IMR-90 (cell line): ENCODE measurements at regions not wholly inside any gene's neighbourhood (a gene's known extent, or its start where the extent isn't known, plus 50 kb on each side); places are given as distances from the start of the nearest gene placed in this dataset.

Experiments
- ATAC-seq: fragments of 200-7000 bp; cut with Tn5 transposase; 2 replicates; pipeline ENCODE4 v1.9.1; 2020; ENCODE audit warnings: low read depth, mild to moderate bottlenecking, moderate library complexity
- BruUV-seq: library from RNA; stranded (reverse); fragments of 400-500 nt; replicated peaks from 2 replicates; lab custom pipeline; 2021; lab: Mats Ljungman, UMichigan
- CTCF ChIA-PET: fragments of 300-600 bp; formaldehyde crosslinking; extraction: SDS; loops from one replicate; lab custom pipeline; 2021; ENCODE audit warnings: antibody characterized with exemption; lab: Yijun Ruan, JAX
- POLR2A ChIA-PET: fragments of 300-600 bp; sonication (Branson Sonifier 250); formaldehyde crosslinking; loops from one replicate; lab custom pipeline; 2022; ENCODE audit warnings: antibody characterized with exemption; ENCODE audit not compliant: unreplicated experiment; lab: Charles Lee
- DNase-seq: peaks from one replicate; pipeline ENCODE4 v3.0.0; 2013
- H2AFZ ChIP-seq: replicated peaks from 2 replicates; pipeline ENCODE3; 2013; ENCODE audit warnings: low read length, mild to moderate bottlenecking; ENCODE audit not compliant: poor library complexity
- H2AK5ac ChIP-seq: 2 replicates; pipeline ENCODE4 v1.6.1; 2013; ENCODE audit warnings: low read depth, low read length, inconsistent platforms
- H2AK9ac ChIP-seq: replicated peaks from 2 replicates; pipeline ENCODE3; 2013; ENCODE audit warnings: mild to moderate bottlenecking, low read depth, low read length, moderate library complexity; ENCODE audit not compliant: poor library complexity
- H2BK120ac ChIP-seq: 2 replicates; pipeline ENCODE4 v1.6.1; 2013; ENCODE audit warnings: low read depth, low read length, inconsistent platforms
- H2BK15ac ChIP-seq: 3 replicates; pipeline ENCODE4 v1.6.1; 2013; ENCODE audit warnings: low read depth, low read length, inconsistent platforms
- H2BK20ac ChIP-seq: 2 replicates; pipeline ENCODE4 v1.6.1; 2013; ENCODE audit warnings: low read depth, mild to moderate bottlenecking, inconsistent platforms, low read length, moderate library complexity
- H2BK5ac ChIP-seq: 2 replicates; pipeline ENCODE4 v1.6.1; 2013; ENCODE audit warnings: mild to moderate bottlenecking, low read depth, low read length, inconsistent platforms; ENCODE audit not compliant: poor library complexity, severe bottlenecking
- H3K14ac ChIP-seq: replicated peaks from 2 replicates; pipeline ENCODE4 v1.6.1; 2013; ENCODE audit warnings: low read depth, low read length, inconsistent platforms
- H3K18ac ChIP-seq: 2 replicates; pipeline ENCODE4 v1.6.1; 2013; ENCODE audit warnings: low read depth, low read length, control low read depth
- H3K23ac ChIP-seq: 2 replicates; pipeline ENCODE4 v1.6.1; 2013; ENCODE audit warnings: low read depth, low read length, inconsistent platforms
- H3K27ac ChIP-seq: 2 replicates; pipeline ENCODE4 v1.5.1; 2013; ENCODE audit warnings: mild to moderate bottlenecking, control low read depth, low read length; ENCODE audit not compliant: insufficient read depth
- H3K27me3 ChIP-seq: 2 replicates; pipeline ENCODE4 v1.6.1; 2013; ENCODE audit warnings: low read length; ENCODE audit not compliant: control insufficient read depth, insufficient read depth
- H3K36me3 ChIP-seq: 2 replicates; pipeline ENCODE4 v1.6.1; 2013; ENCODE audit warnings: low read length, mixed read lengths; ENCODE audit not compliant: control insufficient read depth, insufficient read depth
- H3K4ac ChIP-seq: 2 replicates; pipeline ENCODE4 v1.6.1; 2013; ENCODE audit warnings: low read depth, low read length, inconsistent platforms
- H3K4me1 ChIP-seq: 2 replicates; pipeline ENCODE4 v1.6.1; 2013; ENCODE audit warnings: low read length, mixed read lengths; ENCODE audit not compliant: control insufficient read depth, insufficient read depth
- H3K4me2 ChIP-seq: 2 replicates; pipeline ENCODE4 v1.6.1; 2013; ENCODE audit warnings: low read depth, mild to moderate bottlenecking, control low read depth, low read length, moderate library complexity
- H3K4me3 ChIP-seq: 2 replicates; pipeline ENCODE4 v1.5.1; 2013; ENCODE audit warnings: low read depth, mild to moderate bottlenecking, control low read depth, low read length, moderate library complexity; ENCODE audit not compliant: insufficient read depth
- H3K56ac ChIP-seq: 2 replicates; pipeline ENCODE4 v1.6.1; 2013; ENCODE audit warnings: low read length, inconsistent platforms; ENCODE audit not compliant: insufficient read depth; ENCODE audit errors: extremely low read depth
- H3K79me1 ChIP-seq, 2 experiments: 2 replicates each; pipeline ENCODE4 v1.6.1; 2013; ENCODE audit warnings: low read length in 2 of 2, inconsistent platforms in 1 of 2, low read depth in 1 of 2
- H3K9ac ChIP-seq: 2 replicates; pipeline ENCODE4 v1.6.1; 2013; ENCODE audit warnings: low read depth, low read length, control low read depth
- H3K9me1 ChIP-seq: 2 replicates; pipeline ENCODE4 v1.6.1; 2013; ENCODE audit warnings: low read length, inconsistent platforms; ENCODE audit not compliant: insufficient read depth
- H3K9me3 ChIP-seq: 2 replicates; pipeline ENCODE4 v1.6.1; 2013; ENCODE audit warnings: low read length; ENCODE audit not compliant: control insufficient read depth, insufficient read depth
- H4K20me1 ChIP-seq: 2 replicates; pipeline ENCODE4 v1.6.1; 2013; ENCODE audit warnings: low read length, inconsistent platforms; ENCODE audit not compliant: insufficient read depth
- H4K5ac ChIP-seq: 2 replicates; pipeline ENCODE4 v1.6.1; 2013; ENCODE audit warnings: mild to moderate bottlenecking, low read depth, low read length, control low read depth
- H4K8ac ChIP-seq, 2 experiments: 2 replicates each; pipeline ENCODE4 v1.6.1; 2013; ENCODE audit warnings: low read depth in 2 of 2, low read length in 2 of 2, control low read depth in 1 of 2, inconsistent platforms in 1 of 2
- H4K91ac ChIP-seq: 2 replicates; pipeline ENCODE4 v1.6.1; 2013; ENCODE audit warnings: low read depth, low read length, inconsistent platforms; ENCODE audit not compliant: insufficient read depth
- CEBPB ChIP-seq: IDR thresholded peaks from 2 replicates; pipeline ENCODE4 v1.6.1; 2012; ENCODE audit warnings: low read depth, low read length, improper control_type of control experiment
- FOS ChIP-seq: fragments of 150-350 bp; IDR thresholded peaks from 2 replicates; pipeline ENCODE4 v1.6.1; 2016; ENCODE audit warnings: low read depth, low read length
- MAZ ChIP-seq: IDR thresholded peaks from 2 replicates; pipeline ENCODE4 v1.6.1; 2012; ENCODE audit warnings: low read depth, mild to moderate bottlenecking, low read length, improper control_type of control experiment, moderate library complexity, borderline replicate concordance
- NFE2L2 ChIP-seq: fragments of 150-350 bp; IDR thresholded peaks from 2 replicates; pipeline ENCODE4 v1.6.1; 2016; ENCODE audit warnings: low read depth, mild to moderate bottlenecking, low read length
- RFX5 ChIP-seq: IDR thresholded peaks from 2 replicates; pipeline ENCODE4 v1.8.0; 2012; ENCODE audit warnings: low read depth, mild to moderate bottlenecking, low read length, moderate library complexity
- WGBS, 2 experiments: methylation state at CpG; one replicate each; pipeline versions ENCODE4 v1.1.5 to v1.1.7; 2013; ENCODE audit warnings: missing lambda C conversion rate in 2 of 2; ENCODE audit not compliant: insufficient read length in 1 of 2; ENCODE audit errors: extremely low coverage in 2 of 2; 5-methylcytosine and 5-hydroxymethylcytosine counted together
- dilution Hi-C: fragments of 300-500 bp; cut with HindIII; formaldehyde crosslinking; loops from one replicate; pipeline ENCODE4 v1.14.3; 2018; ENCODE audit warnings: low sequenced_read_pairs; ENCODE audit not compliant: unreplicated experiment
- in situ Hi-C: fragments of 300-500 bp; cut with MboI; formaldehyde crosslinking; loops from 3 replicates; pipeline ENCODE4 v1.14.3; 2019; ENCODE audit warnings: low sequenced_read_pairs, inconsistent platforms, mixed read lengths
- intact Hi-C: fragments of 100-400 bp; cut with micrococcal nuclease; formaldehyde crosslinking; loops from 2 replicates; pipeline ENCODE4 v1.10.0; 2022
- TF ChIP-seq, protein P1 (sequence below): fragments of 150-350 bp; IDR thresholded peaks from 2 replicates; pipeline ENCODE4 v1.6.1; 2016; ENCODE audit warnings: low read depth, mild to moderate bottlenecking, low read length, moderate library complexity, borderline replicate concordance
- TF ChIP-seq, protein P2 (sequence below): conservative IDR thresholded peaks from 2 replicates; pipeline ENCODE4 v1.5.1; 2012; ENCODE audit warnings: mild to moderate bottlenecking, low read depth, low read length, improper control_type of control experiment

DNA sequence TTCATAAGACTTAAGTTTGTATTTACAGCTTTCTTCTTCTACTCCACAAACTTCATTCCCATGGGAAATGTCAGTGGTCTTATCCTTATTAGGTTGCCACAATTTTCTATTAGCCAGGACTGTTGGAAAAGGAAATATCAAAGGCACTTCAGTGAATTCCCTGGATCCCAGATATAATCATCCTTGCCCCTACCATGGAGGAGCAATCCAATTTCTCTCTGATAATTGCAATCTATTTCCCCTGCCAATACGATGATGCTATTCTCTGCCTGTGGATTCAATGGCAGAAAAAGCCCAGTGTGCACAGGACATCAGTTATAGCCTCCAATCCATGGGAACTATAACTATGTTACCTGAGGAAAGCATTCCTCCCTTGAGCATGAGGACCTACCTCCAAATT, 536.4 kb upstream of the UBE2E2 start:
- H3K4me1 ChIP-seq: no peaks in the 10 kb centered on the region
- intact Hi-C loops: no loop called here
- no peak for TF ChIP-seq MAZ
- TF ChIP-seq, protein P1, sequence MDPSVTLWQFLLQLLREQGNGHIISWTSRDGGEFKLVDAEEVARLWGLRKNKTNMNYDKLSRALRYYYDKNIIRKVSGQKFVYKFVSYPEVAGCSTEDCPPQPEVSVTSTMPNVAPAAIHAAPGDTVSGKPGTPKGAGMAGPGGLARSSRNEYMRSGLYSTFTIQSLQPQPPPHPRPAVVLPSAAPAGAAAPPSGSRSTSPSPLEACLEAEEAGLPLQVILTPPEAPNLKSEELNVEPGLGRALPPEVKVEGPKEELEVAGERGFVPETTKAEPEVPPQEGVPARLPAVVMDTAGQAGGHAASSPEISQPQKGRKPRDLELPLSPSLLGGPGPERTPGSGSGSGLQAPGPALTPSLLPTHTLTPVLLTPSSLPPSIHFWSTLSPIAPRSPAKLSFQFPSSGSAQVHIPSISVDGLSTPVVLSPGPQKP: no peak
- TF ChIP-seq, protein P2, sequence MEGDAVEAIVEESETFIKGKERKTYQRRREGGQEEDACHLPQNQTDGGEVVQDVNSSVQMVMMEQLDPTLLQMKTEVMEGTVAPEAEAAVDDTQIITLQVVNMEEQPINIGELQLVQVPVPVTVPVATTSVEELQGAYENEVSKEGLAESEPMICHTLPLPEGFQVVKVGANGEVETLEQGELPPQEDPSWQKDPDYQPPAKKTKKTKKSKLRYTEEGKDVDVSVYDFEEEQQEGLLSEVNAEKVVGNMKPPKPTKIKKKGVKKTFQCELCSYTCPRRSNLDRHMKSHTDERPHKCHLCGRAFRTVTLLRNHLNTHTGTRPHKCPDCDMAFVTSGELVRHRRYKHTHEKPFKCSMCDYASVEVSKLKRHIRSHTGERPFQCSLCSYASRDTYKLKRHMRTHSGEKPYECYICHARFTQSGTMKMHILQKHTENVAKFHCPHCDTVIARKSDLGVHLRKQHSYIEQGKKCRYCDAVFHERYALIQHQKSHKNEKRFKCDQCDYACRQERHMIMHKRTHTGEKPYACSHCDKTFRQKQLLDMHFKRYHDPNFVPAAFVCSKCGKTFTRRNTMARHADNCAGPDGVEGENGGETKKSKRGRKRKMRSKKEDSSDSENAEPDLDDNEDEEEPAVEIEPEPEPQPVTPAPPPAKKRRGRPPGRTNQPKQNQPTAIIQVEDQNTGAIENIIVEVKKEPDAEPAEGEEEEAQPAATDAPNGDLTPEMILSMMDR: no peak
- TF ChIP-seq FOS: no peak
- TF ChIP-seq RFX5: no peak
- no peak for TF ChIP-seq CEBPB
- TF ChIP-seq NFE2L2: no peak

More for the DNA sequence above, 536.4 kb upstream of the UBE2E2 start:
- no peaks in the 10 kb centered on the region for H4K20me1 ChIP-seq
- no peak overlapping the region for H2BK5ac ChIP-seq
- no peak for ATAC-seq
- H3K14ac ChIP-seq: no peak overlapping the region
- H3K27ac ChIP-seq: no peak overlapping the region
- no peak overlapping the region for H3K4me3 ChIP-seq
- no peak overlapping the region for H2BK20ac ChIP-seq
- no peak overlapping the region for H2AK5ac ChIP-seq
- H2BK15ac ChIP-seq: no peak overlapping the region
- no TSS peak for BruUV-seq
- no peak overlapping the region for H3K56ac ChIP-seq
- H3K4me2 ChIP-seq: no peak overlapping the region
- H4K5ac ChIP-seq: no peak overlapping the region
- no peak overlapping the region for H4K8ac ChIP-seq
- DNase-seq: no peak
- H3K79me1 ChIP-seq: no peaks in the 10 kb centered on the region
- no peak overlapping the region for H4K91ac ChIP-seq
- POLR2A ChIA-PET: no interaction called here
- H2AK9ac ChIP-seq: no peak overlapping the region
- in situ Hi-C loops (no loop called here), dilution Hi-C loops (no loop called here)
- H3K4ac ChIP-seq: no peak overlapping the region
- no peaks in the 10 kb centered on the region for H3K9me1 ChIP-seq
- no peaks in the 10 kb centered on the region for H3K9me3 ChIP-seq
- CTCF ChIA-PET: no interaction called here
- H3K27me3 ChIP-seq: no peaks in the 10 kb centered on the region
- H3K9ac ChIP-seq: no peak overlapping the region
- no peak overlapping the region for H3K23ac ChIP-seq
- H2AFZ ChIP-seq: no peak overlapping the region
- no peaks in the 10 kb centered on the region for H3K36me3 ChIP-seq
- no peak overlapping the region for H3K18ac ChIP-seq
- H2BK120ac ChIP-seq: no peak overlapping the region
- no CpG with 5 or more reads among the region's 1 CpG for WGBS, 2 experiments
